ENCODE measurements at regions not wholly inside any gene's neighbourhood (a gene's known extent, or its start where the extent isn't known, plus 50 kb on each side); places are given as distances from the start of the nearest gene placed in this dataset.

GRCh38 chr1:59061876-59062275 is 235.0 kb upstream of the FGGY start:
- Histone ChIP-seq H3K36me3 (ENCODE audit: control insufficient read depth, insufficient read depth, low read length) (no peaks in the 10 kb centered on the region), H3K4me3 (ENCODE audit: low read depth, low read length) (peak overlapping the region; percentile 5), H3K27me3 (ENCODE audit: control insufficient read depth, insufficient read depth, low read length) (no peaks in the 10 kb centered on the region)
- no peak for TF ChIP-seq CTCF (IDR thresholded peaks at IDR 0.05; ENCODE audit: insufficient read depth, low read length, severe bottlenecking)
- DNase-seq (ENCODE audit: low read depth) (peak; percentile 89), FAIRE-seq (no peak)

DNA sequence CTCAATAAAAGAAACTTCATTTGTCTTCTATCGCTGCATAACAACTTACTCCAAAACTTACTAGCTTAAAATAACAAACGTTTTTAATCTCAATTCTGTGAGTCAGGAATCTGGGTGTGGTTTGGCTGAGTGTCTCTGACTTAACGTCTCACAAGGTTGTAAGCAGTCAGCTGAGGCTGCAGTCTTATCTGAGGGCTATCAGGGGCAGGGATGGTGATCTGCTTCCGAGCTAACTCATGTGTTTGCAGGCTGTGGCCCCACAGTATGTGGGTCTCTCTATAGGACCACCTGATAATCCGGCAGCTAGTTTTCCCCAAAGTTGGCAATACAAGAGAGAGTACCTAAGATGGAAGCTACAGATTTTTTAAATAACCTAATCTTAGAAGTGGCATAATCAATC is 234.2 kb upstream of the FGGY start:
- Histone ChIP-seq H3K27me3 (ENCODE audit: control insufficient read depth, insufficient read depth, low read length) (no peaks in the 10 kb centered on the region), H3K4me3 (ENCODE audit: low read depth, low read length) (no peak overlapping the region), H3K36me3 (ENCODE audit: control insufficient read depth, insufficient read depth, low read length) (no peaks in the 10 kb centered on the region)
- DNase-seq (ENCODE audit: low read depth) (peak; percentile 84), FAIRE-seq (no peak)
- no peak for TF ChIP-seq CTCF (IDR thresholded peaks at IDR 0.05; ENCODE audit: insufficient read depth, low read length, severe bottlenecking)

DNA sequence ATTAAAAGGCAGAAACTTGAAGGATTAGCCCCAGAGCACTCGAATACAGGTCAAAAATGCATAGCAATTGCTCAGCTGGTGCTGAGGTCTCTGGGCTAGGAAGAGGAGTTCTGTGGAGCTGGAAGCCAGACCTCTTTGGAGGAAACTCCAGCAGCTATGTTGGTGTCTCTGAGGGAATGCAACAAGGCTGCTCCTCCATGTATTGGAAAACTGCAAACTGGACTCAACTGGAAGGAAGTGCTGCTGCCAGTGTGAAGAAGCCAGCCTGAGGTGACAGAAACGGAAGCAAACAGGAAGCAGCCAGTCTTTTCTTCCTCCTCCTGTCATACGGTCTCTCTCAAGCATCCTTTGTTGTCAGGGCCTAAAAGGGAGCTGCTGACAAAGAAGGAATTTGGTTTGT is 233.4 kb upstream of the FGGY start:
- no peak for DNase-seq (ENCODE audit: low read depth)
- Histone ChIP-seq H3K36me3 (ENCODE audit: control insufficient read depth, insufficient read depth, low read length) (no peaks in the 10 kb centered on the region), H3K4me3 (ENCODE audit: low read depth, low read length) (no peak overlapping the region), H3K27me3 (ENCODE audit: control insufficient read depth, insufficient read depth, low read length) (no peaks in the 10 kb centered on the region)
- no peak for TF ChIP-seq CTCF (IDR thresholded peaks at IDR 0.05; ENCODE audit: insufficient read depth, low read length, severe bottlenecking)
- FAIRE-seq: no peak

GRCh38 chr1:59064592-59064991 is 232.3 kb upstream of the FGGY start:
- H3K27me3 ChIP-seq (ENCODE audit: control insufficient read depth, insufficient read depth, low read length): no peaks in the 10 kb centered on the region
- no peak for DNase-seq (ENCODE audit: low read depth)
- no peak for TF ChIP-seq CTCF (IDR thresholded peaks at IDR 0.05; ENCODE audit: insufficient read depth, low read length, severe bottlenecking)
- no peak for FAIRE-seq
- no peak overlapping the region for H3K4me3 ChIP-seq (ENCODE audit: low read depth, low read length)
- no peaks in the 10 kb centered on the region for H3K36me3 ChIP-seq (ENCODE audit: control insufficient read depth, insufficient read depth, low read length)

DNA sequence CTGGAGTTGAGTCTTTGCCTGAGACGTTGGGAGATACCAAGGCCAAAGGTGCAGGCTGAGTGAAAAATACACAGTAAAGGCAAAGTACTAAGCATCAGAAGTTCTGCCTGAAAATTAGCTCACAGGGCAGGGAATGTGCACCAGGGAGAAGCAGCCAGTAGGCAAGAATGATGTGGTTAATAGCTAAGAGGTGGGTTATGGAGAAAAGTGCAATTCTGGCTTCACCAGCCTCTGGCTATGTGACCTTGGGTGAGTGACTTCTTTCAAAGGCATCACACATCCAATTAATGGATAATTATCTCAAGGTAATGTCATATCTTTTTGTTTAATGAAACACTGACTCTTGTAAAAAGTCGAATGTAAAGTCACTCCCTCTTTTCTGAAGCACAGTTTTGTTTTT is 230.7 kb upstream of the FGGY start:
- H3K27me3 ChIP-seq (ENCODE audit: control insufficient read depth, insufficient read depth, low read length): no peaks in the 10 kb centered on the region
- TF ChIP-seq CTCF (IDR thresholded peaks at IDR 0.05; ENCODE audit: insufficient read depth, low read length, severe bottlenecking): no peak
- FAIRE-seq: no peak

DNA sequence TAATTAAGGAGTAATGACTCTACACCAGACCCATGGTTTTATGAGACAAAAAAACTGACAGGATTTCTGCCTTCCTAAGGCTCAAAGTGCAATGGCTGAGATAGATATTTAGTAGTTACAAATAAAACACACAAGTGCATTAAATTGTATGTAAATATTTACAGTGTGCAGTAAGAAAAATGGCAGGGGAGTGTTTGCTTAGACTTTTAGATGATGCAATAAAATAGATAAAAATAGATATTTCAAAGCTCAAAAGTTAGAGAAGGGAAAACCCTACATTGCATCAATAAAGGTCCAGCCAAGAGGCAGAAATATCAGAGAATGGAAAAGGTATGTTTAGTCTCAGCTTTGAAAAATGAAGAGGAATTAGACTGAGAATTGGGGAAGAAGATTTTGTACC is 226.3 kb upstream of the FGGY start:
- no peaks in the 10 kb centered on the region for H3K27me3 ChIP-seq (ENCODE audit: control insufficient read depth, insufficient read depth, low read length)
- no peak overlapping the region for H3K4me3 ChIP-seq (ENCODE audit: low read depth, low read length)
- no peaks in the 10 kb centered on the region for H3K36me3 ChIP-seq (ENCODE audit: control insufficient read depth, insufficient read depth, low read length)
- FAIRE-seq: no peak
- no peak for TF ChIP-seq CTCF (IDR thresholded peaks at IDR 0.05; ENCODE audit: insufficient read depth, low read length, severe bottlenecking)
- DNase-seq (ENCODE audit: low read depth): no peak

More for the DNA sequence above, 230.7 kb upstream of the FGGY start:
- DNase-seq (ENCODE audit: low read depth): no peak
- Histone ChIP-seq H3K4me3 (ENCODE audit: low read depth, low read length) (no peak overlapping the region), H3K36me3 (ENCODE audit: control insufficient read depth, insufficient read depth, low read length) (no peaks in the 10 kb centered on the region)
